Keratinocyte (primary cell): ENCODE measurements at regions not wholly inside any gene's neighbourhood (a gene's known extent, or its start where the extent isn't known, plus 50 kb on each side); places are given as distances from the start of the nearest gene placed in this dataset.

Source experiments
- DNase-seq: peaks from one replicate; pipeline ENCODE4 v3.0.0-alpha.2; 2011; ENCODE audit warnings: low read depth, missing footprints, low spot score
- FAIRE-seq: peaks from 2 replicates; lab custom pipeline; 2011; peaks lifted over from hg19 to GRCh38; lab: Jason Lieb, UNC
- H2AFZ ChIP-seq: 2 replicates; pipeline ENCODE4 v1.6.0; 2012; ENCODE audit warnings: low read length, control low read depth, inconsistent platforms; ENCODE audit not compliant: control insufficient read depth
- H3K27ac ChIP-seq: 2 replicates; pipeline ENCODE4 v1.5.1; 2011; ENCODE audit warnings: low read length; ENCODE audit not compliant: control insufficient read depth, insufficient read depth
- H3K27me3 ChIP-seq: 3 replicates; pipeline ENCODE4 v1.6.0; 2011; ENCODE audit warnings: low read length; ENCODE audit not compliant: control insufficient read depth, insufficient read depth; ENCODE audit errors: extremely low read depth
- H3K36me3 ChIP-seq, 2 experiments: 2 replicates in 1 of 2; 3 replicates in 1 of 2; pipeline ENCODE4 v1.5.1; 2011; ENCODE audit warnings: low read length in 2 of 2, mild to moderate bottlenecking in 1 of 2; ENCODE audit not compliant: control insufficient read depth in 2 of 2, insufficient read depth in 2 of 2; ENCODE audit errors: extremely low read depth in 1 of 2
- H3K4me1 ChIP-seq: 3 replicates; pipeline ENCODE4 v1.5.1; 2011; ENCODE audit warnings: low read length; ENCODE audit not compliant: control insufficient read depth, insufficient read depth; ENCODE audit errors: extremely low read depth
- H3K4me2 ChIP-seq: 3 replicates; pipeline ENCODE4 v1.6.0; 2011; ENCODE audit warnings: low read depth, low read length; ENCODE audit not compliant: control insufficient read depth, insufficient read depth; ENCODE audit errors: extremely low read depth
- H3K4me3 ChIP-seq, 3 experiments: fragments of 200-600 bp in 1 of 3; sonication (generic) in 1 of 3; 2 replicates in 2 of 3; 3 replicates in 1 of 3; pipeline ENCODE4 v1.5.1; 2011 to 2016; ENCODE audit warnings: low read length in 3 of 3, mild to moderate bottlenecking in 3 of 3, control low read depth in 2 of 3, inconsistent platforms in 1 of 3, low read depth in 1 of 3, mixed read lengths in 1 of 3, mixed run types in 1 of 3, moderate library complexity in 1 of 3; ENCODE audit not compliant: control insufficient read depth in 2 of 3, insufficient read depth in 2 of 3; ENCODE audit errors: extremely low read depth in 1 of 3
- H3K79me2 ChIP-seq: 2 replicates; pipeline ENCODE4 v1.6.0; 2012; ENCODE audit warnings: low read length; ENCODE audit not compliant: control insufficient read depth, insufficient read depth
- H3K9ac ChIP-seq: 3 replicates; pipeline ENCODE4 v1.6.0; 2011; ENCODE audit warnings: low read length; ENCODE audit not compliant: control insufficient read depth, insufficient read depth; ENCODE audit errors: extremely low read depth
- H3K9me1 ChIP-seq: 3 replicates; pipeline ENCODE4 v1.6.0; 2011; ENCODE audit warnings: low read length; ENCODE audit not compliant: control insufficient read depth, insufficient read depth; ENCODE audit errors: extremely low read depth
- H3K9me3 ChIP-seq: 2 replicates; pipeline ENCODE4 v1.5.1; 2012; ENCODE audit warnings: low read depth, low read length; ENCODE audit not compliant: control insufficient read depth
- H4K20me1 ChIP-seq: 3 replicates; pipeline ENCODE4 v1.6.0; 2011; ENCODE audit warnings: low read length; ENCODE audit not compliant: control insufficient read depth, insufficient read depth; ENCODE audit errors: extremely low read depth
- CTCF ChIP-seq, 3 experiments: IDR thresholded peaks in 1 of 3; conservative IDR thresholded peaks in 1 of 3; optimal IDR thresholded peaks in 1 of 3; 2 replicates in 2 of 3; 3 replicates in 1 of 3; pipeline versions ENCODE3 to v1.5.1; 2011; ENCODE audit warnings: low read length in 3 of 3, mild to moderate bottlenecking in 3 of 3, moderate library complexity in 2 of 3, control low read depth in 1 of 3, inconsistent platforms in 1 of 3; ENCODE audit not compliant: insufficient read depth in 2 of 3; ENCODE audit errors: extremely low read depth in 1 of 3
- EZH2 ChIP-seq: IDR thresholded peaks from one replicate; pipeline ENCODE4 v1.6.1; 2012; ENCODE audit warnings: inconsistent platforms, mild to moderate bottlenecking, low read length, moderate library complexity
- dilution Hi-C: fragments of 300-500 bp; cut with MboI; formaldehyde crosslinking; loops from one replicate; pipeline ENCODE4 v1.7.0; 2020; ENCODE audit warnings: low sequenced_read_pairs; ENCODE audit not compliant: extremely low pct_ligation_motif_present

GRCh38 chr1:243944429-243945160, 94.6 kb upstream of the AKT3 start:
- no peak for TF ChIP-seq EZH2
- no peak for TF ChIP-seq CTCF (optimal IDR thresholded peaks at IDR 0.05 in 1 of 3, IDR thresholded peaks at IDR 0.05 in 1 of 3, conservative IDR thresholded peaks at IDR 0.05 in 1 of 3; ENCODE audit: extremely low read depth in 1 of 3, insufficient read depth in 2 of 3, low read length in 3 of 3)
- no peaks in the 10 kb centered on the region for H4K20me1 ChIP-seq
- H3K27me3 ChIP-seq = no peaks in the 10 kb centered on the region
- H3K9ac ChIP-seq = no peak overlapping the region
- dilution Hi-C loops = no loop called here
- no peaks in the 10 kb centered on the region for H3K9me3 ChIP-seq
- H3K36me3 ChIP-seq = no peaks in the 10 kb centered on the region
- peak; percentile 64 for DNase-seq
- no peaks in the 10 kb centered on the region for H3K79me2 ChIP-seq
- H3K9me1 ChIP-seq = no peaks in the 10 kb centered on the region
- H3K4me1 ChIP-seq = peaks cover 5% of the 10 kb centered on the region
- no peak overlapping the region for H3K4me3 ChIP-seq
- FAIRE-seq = peak; percentile 84
- H2AFZ ChIP-seq = no peak overlapping the region
- peak overlapping the region; percentile 37 for H3K4me2 ChIP-seq
- peak overlapping the region; percentile 36 for H3K27ac ChIP-seq

- Histone ChIP-seq H3K4me2 (no peak overlapping the region), H2AFZ (no peak overlapping the region), H4K20me1 (no peaks in the 10 kb centered on the region)
Measured at GRCh38 chr1:243943671-243944428, 93.8 kb upstream of the AKT3 start.

More at GRCh38 chr1:243943671-243944428, 93.8 kb upstream of the AKT3 start:
- H3K9me1 ChIP-seq = no peaks in the 10 kb centered on the region
- H3K4me3 ChIP-seq = no peak overlapping the region
- no peaks in the 10 kb centered on the region for H3K79me2 ChIP-seq
- H3K9ac ChIP-seq = no peak overlapping the region
- H3K36me3 ChIP-seq = no peaks in the 10 kb centered on the region
- no peak for DNase-seq
- TF ChIP-seq CTCF (optimal IDR thresholded peaks at IDR 0.05 in 1 of 3, IDR thresholded peaks at IDR 0.05 in 1 of 3, conservative IDR thresholded peaks at IDR 0.05 in 1 of 3; ENCODE audit: extremely low read depth in 1 of 3, insufficient read depth in 2 of 3, low read length in 3 of 3) (no peak), EZH2 (no peak)
- H3K4me1 ChIP-seq = peaks cover 5% of the 10 kb centered on the region
- FAIRE-seq = no peak
- H3K27ac ChIP-seq = no peak overlapping the region
- dilution Hi-C loops = no loop called here
- H3K27me3 ChIP-seq = no peaks in the 10 kb centered on the region
- no peaks in the 10 kb centered on the region for H3K9me3 ChIP-seq
